IMR-90 (cell line): ENCODE measurements at regions not wholly inside any gene's neighbourhood (a gene's known extent, or its start where the extent isn't known, plus 50 kb on each side); places are given as distances from the start of the nearest gene placed in this dataset.
A peak's percentile ranks its signal among the peaks of the same experiment; 100 is the strongest.

ENCODE experiments used
- ATAC-seq: fragments of 200-7000 bp; cut with Tn5 transposase; 2 replicates; pipeline ENCODE4 v1.9.1; 2020; ENCODE audit warnings: low read depth, mild to moderate bottlenecking, moderate library complexity
- BruUV-seq: library from RNA; stranded (reverse); fragments of 400-500 nt; replicated peaks from 2 replicates; lab custom pipeline; 2021; lab: Mats Ljungman, UMichigan
- CTCF ChIA-PET: fragments of 300-600 bp; formaldehyde crosslinking; extraction: SDS; loops from one replicate; lab custom pipeline; 2021; ENCODE audit warnings: antibody characterized with exemption; lab: Yijun Ruan, JAX
- POLR2A ChIA-PET: fragments of 300-600 bp; sonication (Branson Sonifier 250); formaldehyde crosslinking; loops from one replicate; lab custom pipeline; 2022; ENCODE audit warnings: antibody characterized with exemption; ENCODE audit not compliant: unreplicated experiment; lab: Charles Lee
- DNase-seq: peaks from one replicate; pipeline ENCODE4 v3.0.0; 2013
- H2AFZ ChIP-seq: replicated peaks from 2 replicates; pipeline ENCODE3; 2013; ENCODE audit warnings: low read length, mild to moderate bottlenecking; ENCODE audit not compliant: poor library complexity
- H2AK5ac ChIP-seq: 2 replicates; pipeline ENCODE4 v1.6.1; 2013; ENCODE audit warnings: low read depth, low read length, inconsistent platforms
- H2AK9ac ChIP-seq: replicated peaks from 2 replicates; pipeline ENCODE3; 2013; ENCODE audit warnings: mild to moderate bottlenecking, low read depth, low read length, moderate library complexity; ENCODE audit not compliant: poor library complexity
- H2BK120ac ChIP-seq: 2 replicates; pipeline ENCODE4 v1.6.1; 2013; ENCODE audit warnings: low read depth, low read length, inconsistent platforms
- H2BK15ac ChIP-seq: 3 replicates; pipeline ENCODE4 v1.6.1; 2013; ENCODE audit warnings: low read depth, low read length, inconsistent platforms
- H2BK20ac ChIP-seq: 2 replicates; pipeline ENCODE4 v1.6.1; 2013; ENCODE audit warnings: low read depth, mild to moderate bottlenecking, inconsistent platforms, low read length, moderate library complexity
- H2BK5ac ChIP-seq: 2 replicates; pipeline ENCODE4 v1.6.1; 2013; ENCODE audit warnings: mild to moderate bottlenecking, low read depth, low read length, inconsistent platforms; ENCODE audit not compliant: poor library complexity, severe bottlenecking
- H3K14ac ChIP-seq: replicated peaks from 2 replicates; pipeline ENCODE4 v1.6.1; 2013; ENCODE audit warnings: low read depth, low read length, inconsistent platforms
- H3K18ac ChIP-seq: 2 replicates; pipeline ENCODE4 v1.6.1; 2013; ENCODE audit warnings: low read depth, low read length, control low read depth
- H3K23ac ChIP-seq: 2 replicates; pipeline ENCODE4 v1.6.1; 2013; ENCODE audit warnings: low read depth, low read length, inconsistent platforms
- H3K27ac ChIP-seq: 2 replicates; pipeline ENCODE4 v1.5.1; 2013; ENCODE audit warnings: mild to moderate bottlenecking, control low read depth, low read length; ENCODE audit not compliant: insufficient read depth
- H3K27me3 ChIP-seq: 2 replicates; pipeline ENCODE4 v1.6.1; 2013; ENCODE audit warnings: low read length; ENCODE audit not compliant: control insufficient read depth, insufficient read depth
- H3K36me3 ChIP-seq: 2 replicates; pipeline ENCODE4 v1.6.1; 2013; ENCODE audit warnings: low read length, mixed read lengths; ENCODE audit not compliant: control insufficient read depth, insufficient read depth
- H3K4ac ChIP-seq: 2 replicates; pipeline ENCODE4 v1.6.1; 2013; ENCODE audit warnings: low read depth, low read length, inconsistent platforms
- H3K4me1 ChIP-seq: 2 replicates; pipeline ENCODE4 v1.6.1; 2013; ENCODE audit warnings: low read length, mixed read lengths; ENCODE audit not compliant: control insufficient read depth, insufficient read depth
- H3K4me2 ChIP-seq: 2 replicates; pipeline ENCODE4 v1.6.1; 2013; ENCODE audit warnings: low read depth, mild to moderate bottlenecking, control low read depth, low read length, moderate library complexity
- H3K4me3 ChIP-seq: 2 replicates; pipeline ENCODE4 v1.5.1; 2013; ENCODE audit warnings: low read depth, mild to moderate bottlenecking, control low read depth, low read length, moderate library complexity; ENCODE audit not compliant: insufficient read depth
- H3K56ac ChIP-seq: 2 replicates; pipeline ENCODE4 v1.6.1; 2013; ENCODE audit warnings: low read length, inconsistent platforms; ENCODE audit not compliant: insufficient read depth; ENCODE audit errors: extremely low read depth
- H3K79me1 ChIP-seq, 2 experiments: 2 replicates each; pipeline ENCODE4 v1.6.1; 2013; ENCODE audit warnings: low read length in 2 of 2, inconsistent platforms in 1 of 2, low read depth in 1 of 2
- H3K9ac ChIP-seq: 2 replicates; pipeline ENCODE4 v1.6.1; 2013; ENCODE audit warnings: low read depth, low read length, control low read depth
- H3K9me1 ChIP-seq: 2 replicates; pipeline ENCODE4 v1.6.1; 2013; ENCODE audit warnings: low read length, inconsistent platforms; ENCODE audit not compliant: insufficient read depth
- H3K9me3 ChIP-seq: 2 replicates; pipeline ENCODE4 v1.6.1; 2013; ENCODE audit warnings: low read length; ENCODE audit not compliant: control insufficient read depth, insufficient read depth
- H4K20me1 ChIP-seq: 2 replicates; pipeline ENCODE4 v1.6.1; 2013; ENCODE audit warnings: low read length, inconsistent platforms; ENCODE audit not compliant: insufficient read depth
- H4K5ac ChIP-seq: 2 replicates; pipeline ENCODE4 v1.6.1; 2013; ENCODE audit warnings: mild to moderate bottlenecking, low read depth, low read length, control low read depth
- H4K8ac ChIP-seq, 2 experiments: 2 replicates each; pipeline ENCODE4 v1.6.1; 2013; ENCODE audit warnings: low read depth in 2 of 2, low read length in 2 of 2, control low read depth in 1 of 2, inconsistent platforms in 1 of 2
- H4K91ac ChIP-seq: 2 replicates; pipeline ENCODE4 v1.6.1; 2013; ENCODE audit warnings: low read depth, low read length, inconsistent platforms; ENCODE audit not compliant: insufficient read depth
- CHD1 ChIP-seq: IDR thresholded peaks from 2 replicates; pipeline ENCODE4 v1.6.1; 2012; ENCODE audit warnings: low read depth, low read length, improper control_type of control experiment
- SMC3 ChIP-seq: fragments of 150-350 bp; IDR thresholded peaks from 2 replicates; pipeline ENCODE4 v1.6.1; 2016; ENCODE audit warnings: low read depth, mild to moderate bottlenecking, antibody characterized with exemption, low read length, moderate library complexity
- dilution Hi-C: fragments of 300-500 bp; cut with HindIII; formaldehyde crosslinking; loops from one replicate; pipeline ENCODE4 v1.14.3; 2018; ENCODE audit warnings: low sequenced_read_pairs; ENCODE audit not compliant: unreplicated experiment
- in situ Hi-C: fragments of 300-500 bp; cut with MboI; formaldehyde crosslinking; loops from 3 replicates; pipeline ENCODE4 v1.14.3; 2019; ENCODE audit warnings: low sequenced_read_pairs, inconsistent platforms, mixed read lengths
- intact Hi-C: fragments of 100-400 bp; cut with micrococcal nuclease; formaldehyde crosslinking; loops from 2 replicates; pipeline ENCODE4 v1.10.0; 2022

GRCh38 chr9:116030517-116030916 lies 123.1 kb upstream of the PAPPA start:
- Histone ChIP-seq H3K9me1 (no peaks in the 10 kb centered on the region), H2BK20ac (no peak overlapping the region), H3K14ac (no peak overlapping the region), H3K4me2 (no peak overlapping the region), H2AFZ (no peak overlapping the region), H2BK120ac (no peak overlapping the region), H3K9ac (no peak overlapping the region), H3K23ac (no peak overlapping the region), H3K4me3 (no peak overlapping the region), H3K18ac (no peak overlapping the region), H4K8ac (no peak overlapping the region), H3K4ac (no peak overlapping the region), H4K91ac (no peak overlapping the region), H4K5ac (no peak overlapping the region; the same call in 1 of the 2 replicates), H3K27me3 (no peaks in the 10 kb centered on the region), H2BK5ac (no peak overlapping the region), H3K56ac (no peak overlapping the region), H4K20me1 (no peaks in the 10 kb centered on the region), H2BK15ac (no peak overlapping the region), H3K4me1 (peaks cover 5% of the 10 kb centered on the region), H2AK9ac (no peak overlapping the region), H2AK5ac (no peak overlapping the region), H3K79me1 (no peaks in the 10 kb centered on the region), H3K9me3 (peaks cover 11% of the 10 kb centered on the region), H3K36me3 (no peaks in the 10 kb centered on the region), H3K27ac (no peak overlapping the region)
- dilution Hi-C loops (no loop called here), intact Hi-C loops (no loop called here), in situ Hi-C loops (no loop called here)
- DNase-seq (peak; percentile 15), ATAC-seq (no peak)
- ChIA-PET CTCF (no interaction called here), POLR2A (no interaction called here)
- BruUV-seq: no TSS peak
- no peak for TF ChIP-seq CHD1
- no peak for TF ChIP-seq SMC3
